Myocyte (in vitro differentiated cells): ENCODE measurements at regions not wholly inside any gene's neighbourhood (a gene's known extent, or its start where the extent isn't known, plus 50 kb on each side); places are given as distances from the start of the nearest gene placed in this dataset.

Experiments
- DNase-seq: peaks from one replicate; pipeline ENCODE4 v3.0.0-alpha.2; 2012; ENCODE audit warnings: low read depth

- peak; percentile 13 for DNase-seq
Measured at GRCh38 chr7:131072505-131073091, 255.1 kb upstream of the MKLN1 start.

GRCh38 chr7:131074043-131074442 lies 253.6 kb upstream of the MKLN1 start:
- DNase-seq = no peak

- DNase-seq = no peak
Measured at GRCh38 chr7:131074585-131074984, 253.1 kb upstream of the MKLN1 start.

- no peak for DNase-seq
Measured at GRCh38 chr7:131075406-131075805, 252.3 kb upstream of the MKLN1 start.

GRCh38 chr7:131076032-131076431 lies 251.6 kb upstream of the MKLN1 start:
- peak; percentile 29 for DNase-seq

- DNase-seq = peak; percentile 42
Measured at GRCh38 chr7:131076711-131077181, 250.9 kb upstream of the MKLN1 start.

- no peak for DNase-seq
Measured at GRCh38 chr7:131077735-131078134, 249.9 kb upstream of the MKLN1 start.

GRCh38 chr7:131080754-131081153 lies 246.9 kb upstream of the MKLN1 start:
- DNase-seq = no peak

GRCh38 chr7:131081308-131081707 lies 246.4 kb upstream of the MKLN1 start:
- DNase-seq = no peak

- no peak for DNase-seq
Measured at GRCh38 chr7:131083781-131084180, 243.9 kb upstream of the MKLN1 start.

GRCh38 chr7:131084336-131084735 lies 243.3 kb upstream of the MKLN1 start:
- peak; percentile 47 for DNase-seq

GRCh38 chr7:131087756-131088658 lies 239.7 kb upstream of the MKLN1 start:
- peak; percentile 50 for DNase-seq

GRCh38 chr7:131090188-131090587 lies 237.5 kb upstream of the MKLN1 start:
- DNase-seq = no peak

- DNase-seq = no peak
Measured at GRCh38 chr7:131090886-131091692, 236.6 kb upstream of the MKLN1 start.

- DNase-seq = no peak
Measured at GRCh38 chr7:131094685-131095084, 233.0 kb upstream of the MKLN1 start.

- peak; percentile 79 for DNase-seq
Measured at GRCh38 chr7:131095346-131095745, 232.3 kb upstream of the MKLN1 start.

GRCh38 chr7:131096267-131096927 lies 231.3 kb upstream of the MKLN1 start:
- no peak for DNase-seq

- DNase-seq = no peak
Measured at GRCh38 chr7:131097662-131098376, 229.9 kb upstream of the MKLN1 start.

GRCh38 chr7:131098527-131098926 lies 229.1 kb upstream of the MKLN1 start:
- DNase-seq = no peak

- no peak for DNase-seq
Measured at GRCh38 chr7:131100357-131101054, 227.2 kb upstream of the MKLN1 start.
